Mesothelial cell of epicardium (in vitro differentiated cells): ENCODE measurements at regions not wholly inside any gene's neighbourhood (a gene's known extent, or its start where the extent isn't known, plus 50 kb on each side); places are given as distances from the start of the nearest gene placed in this dataset.

Experiments
- DNase-seq, 2 experiments: peaks; one replicate each; pipeline ENCODE4 v3.0.0; 2021; ENCODE audit warnings: low spot score in 2 of 2; ENCODE audit not compliant: unreplicated experiment in 2 of 2
- H3K27ac Mint-ChIP-seq: 2 replicates; pipeline ENCODE4 v1.8.0; 2021; ENCODE audit warnings: mixed read lengths
- H3K27me3 Mint-ChIP-seq: 2 replicates; pipeline ENCODE4 v1.8.0; 2021; ENCODE audit warnings: low read depth, mixed read lengths
- H3K36me3 Mint-ChIP-seq: 2 replicates; pipeline ENCODE4 v1.8.0; 2021; ENCODE audit warnings: mixed read lengths
- H3K4me1 Mint-ChIP-seq: 2 replicates; pipeline ENCODE4 v1.8.0; 2021; ENCODE audit warnings: mixed read lengths
- H3K4me3 Mint-ChIP-seq: 2 replicates; pipeline ENCODE4 v1.8.0; 2021; ENCODE audit warnings: mild to moderate bottlenecking, moderate library complexity, mixed read lengths
- H3K9me3 Mint-ChIP-seq: 2 replicates; pipeline ENCODE4 v1.8.0; 2021; ENCODE audit warnings: mixed read lengths
- CTCF ChIP-seq: fragments of 200-600 bp; sonication (generic); IDR thresholded peaks from one replicate; pipeline ENCODE4 v1.5.0; 2021; ENCODE audit warnings: antibody characterized with exemption; ENCODE audit not compliant: unreplicated experiment

GRCh38 chrX:87327267-87327666 is 190.3 kb upstream of the KLHL4 start:
- Mint-ChIP-seq H3K9me3 (peaks cover 21% of the 10 kb centered on the region), H3K27me3 (no peaks in the 10 kb centered on the region), H3K36me3 (no peaks in the 10 kb centered on the region), H3K4me1 (no peaks in the 10 kb centered on the region), H3K4me3 (no peak overlapping the region), H3K27ac (no peak overlapping the region)
- TF ChIP-seq CTCF: no peak
- no peak for DNase-seq

GRCh38 chrX:87337267-87337666 is 180.3 kb upstream of the KLHL4 start:
- Mint-ChIP-seq H3K4me3 (no peak overlapping the region), H3K36me3 (no peaks in the 10 kb centered on the region), H3K27ac (no peak overlapping the region), H3K9me3 (no peaks in the 10 kb centered on the region), H3K4me1 (no peaks in the 10 kb centered on the region), H3K27me3 (no peaks in the 10 kb centered on the region)
- DNase-seq: no peak
- no peak for TF ChIP-seq CTCF

GRCh38 chrX:87338510-87338909 is 179.1 kb upstream of the KLHL4 start:
- Mint-ChIP-seq H3K4me3 (no peak overlapping the region), H3K9me3 (no peaks in the 10 kb centered on the region), H3K27me3 (no peaks in the 10 kb centered on the region), H3K27ac (no peak overlapping the region), H3K36me3 (no peaks in the 10 kb centered on the region), H3K4me1 (no peaks in the 10 kb centered on the region)
- DNase-seq: no peak
- peak; percentile 60 for TF ChIP-seq CTCF

- Mint-ChIP-seq H3K4me1 (no peaks in the 10 kb centered on the region), H3K9me3 (no peaks in the 10 kb centered on the region), H3K27ac (no peak overlapping the region), H3K4me3 (no peak overlapping the region), H3K27me3 (no peaks in the 10 kb centered on the region), H3K36me3 (no peaks in the 10 kb centered on the region)
- DNase-seq: no peak
- TF ChIP-seq CTCF: no peak
Measured at GRCh38 chrX:87370865-87371264, 146.7 kb upstream of the KLHL4 start.

- H3K4me3 Mint-ChIP-seq: no peak overlapping the region
Measured at GRCh38 chrX:87374324-87374723, 143.3 kb upstream of the KLHL4 start.

More at GRCh38 chrX:87374324-87374723, 143.3 kb upstream of the KLHL4 start:
- H3K27me3 Mint-ChIP-seq: no peaks in the 10 kb centered on the region
- no peaks in the 10 kb centered on the region for H3K4me1 Mint-ChIP-seq
- TF ChIP-seq CTCF: no peak
- no peak overlapping the region for H3K27ac Mint-ChIP-seq
- no peaks in the 10 kb centered on the region for H3K9me3 Mint-ChIP-seq
- no peaks in the 10 kb centered on the region for H3K36me3 Mint-ChIP-seq
- no peak for DNase-seq
